ENCODE measurements at regions not wholly inside any gene's neighbourhood (a gene's known extent, or its start where the extent isn't known, plus 50 kb on each side); places are given as distances from the start of the nearest gene placed in this dataset.
A peak's percentile ranks its signal among the peaks of the same experiment; 100 is the strongest.

DNA sequence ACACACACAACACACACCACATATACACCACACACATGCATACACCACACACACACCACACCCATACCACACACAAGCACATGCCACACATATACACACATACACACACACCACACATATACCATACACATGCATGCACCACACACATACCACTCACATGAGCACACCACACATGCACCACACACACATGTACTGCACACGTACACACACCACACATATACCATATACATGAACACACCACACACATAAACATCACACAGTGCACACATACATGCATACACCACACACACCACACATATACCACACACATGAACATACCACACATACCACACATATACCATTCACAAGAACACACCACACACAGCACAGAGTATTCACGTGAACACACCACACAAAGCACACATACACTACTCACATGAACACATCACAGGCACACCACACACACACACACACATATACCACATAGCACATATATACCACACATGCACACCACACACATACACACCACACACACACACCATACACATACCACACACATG is 219.9 kb upstream of the RAB6C start (continued):
- TF ChIP-seq, protein P1, sequence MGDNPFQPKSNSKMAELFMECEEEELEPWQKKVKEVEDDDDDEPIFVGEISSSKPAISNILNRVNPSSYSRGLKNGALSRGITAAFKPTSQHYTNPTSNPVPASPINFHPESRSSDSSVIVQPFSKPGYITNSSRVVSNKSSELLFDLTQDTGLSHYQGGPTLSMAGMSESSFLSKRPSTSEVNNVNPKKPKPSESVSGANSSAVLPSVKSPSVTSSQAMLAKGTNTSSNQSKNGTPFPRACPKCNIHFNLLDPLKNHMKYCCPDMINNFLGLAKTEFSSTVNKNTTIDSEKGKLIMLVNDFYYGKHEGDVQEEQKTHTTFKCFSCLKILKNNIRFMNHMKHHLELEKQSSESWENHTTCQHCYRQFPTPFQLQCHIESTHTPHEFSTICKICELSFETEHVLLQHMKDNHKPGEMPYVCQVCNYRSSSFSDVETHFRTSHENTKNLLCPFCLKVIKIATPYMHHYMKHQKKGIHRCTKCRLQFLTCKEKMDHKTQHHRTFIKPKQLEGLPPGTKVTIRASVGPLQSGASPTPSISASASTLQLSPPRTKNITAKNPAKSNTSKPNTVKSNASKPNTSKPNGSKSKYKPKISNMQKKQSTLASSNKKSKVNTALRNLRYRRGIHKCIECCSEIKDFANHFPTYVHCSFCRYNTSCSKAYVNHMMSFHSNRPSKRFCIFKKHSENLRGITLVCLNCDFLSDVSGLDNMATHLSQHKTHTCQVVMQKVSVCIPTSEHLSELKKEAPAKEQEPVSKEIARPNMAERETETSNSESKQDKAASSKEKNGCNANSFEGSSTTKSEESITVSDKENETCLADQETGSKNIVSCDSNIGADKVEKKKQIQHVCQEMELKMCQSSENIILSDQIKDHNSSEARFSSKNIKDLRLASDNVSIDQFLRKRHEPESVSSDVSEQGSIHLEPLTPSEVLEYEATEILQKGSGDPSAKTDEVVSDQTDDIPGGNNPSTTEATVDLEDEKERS (CRISPR knock-in tag; IDR thresholded peaks at IDR 0.05), result no peak
- TF ChIP-seq ZNF207 (IDR thresholded peaks at IDR 0.05; ENCODE audit: borderline replicate concordance) (peak; percentile 51; the same call in 1 of the 2 replicates), NFRKB (IDR thresholded peaks at IDR 0.05) (no peak), ZNF556 (CRISPR knock-in tag; IDR thresholded peaks at IDR 0.05; ENCODE audit: borderline replicate concordance) (no peak), ZNF644 (CRISPR knock-in tag; IDR thresholded peaks at IDR 0.05; ENCODE audit: low read depth) (no peak), ETV6 (CRISPR knock-in tag; conservative IDR thresholded peaks at IDR 0.05) (no peak), ISX (CRISPR knock-in tag; conservative IDR thresholded peaks at IDR 0.05) (no peak), ZNF460 (CRISPR knock-in tag; IDR thresholded peaks at IDR 0.05; ENCODE audit: borderline replicate concordance) (no peak), ZNF557 (CRISPR knock-in tag; IDR thresholded peaks at IDR 0.05) (no peak), ZNF775 (CRISPR knock-in tag; IDR thresholded peaks at IDR 0.05; ENCODE audit: borderline replicate concordance) (no peak), NBN (conservative IDR thresholded peaks at IDR 0.05) (peak; percentile 69; the same call in 1 of the 2 replicates), ZNF432 (CRISPR knock-in tag; IDR thresholded peaks at IDR 0.05; ENCODE audit: borderline replicate concordance) (no peak), SRSF4 (IDR thresholded peaks at IDR 0.05; ENCODE audit: low read depth, low read length, poor library complexity, severe bottlenecking) (no peak), ZFP37 (CRISPR knock-in tag; IDR thresholded peaks at IDR 0.05; ENCODE audit: borderline replicate concordance) (no peak), ZNF589 (CRISPR knock-in tag; conservative IDR thresholded peaks at IDR 0.05) (no peak), ARNTL (CRISPR knock-in tag; IDR thresholded peaks at IDR 0.05) (no peak), IKZF1 (IDR thresholded peaks at IDR 0.05) (0 out of 2 replicates have a peak, but pooled peaks have one; percentile 51), RNF2 (conservative IDR thresholded peaks at IDR 0.05; ENCODE audit: low read depth) (no peak), JUND (CRISPR knock-in tag; IDR thresholded peaks at IDR 0.05) (no peak), MIER3 (CRISPR knock-in tag; IDR thresholded peaks at IDR 0.05; ENCODE audit: borderline replicate concordance) (no peak)
- TF ChIP-seq, protein P2, sequence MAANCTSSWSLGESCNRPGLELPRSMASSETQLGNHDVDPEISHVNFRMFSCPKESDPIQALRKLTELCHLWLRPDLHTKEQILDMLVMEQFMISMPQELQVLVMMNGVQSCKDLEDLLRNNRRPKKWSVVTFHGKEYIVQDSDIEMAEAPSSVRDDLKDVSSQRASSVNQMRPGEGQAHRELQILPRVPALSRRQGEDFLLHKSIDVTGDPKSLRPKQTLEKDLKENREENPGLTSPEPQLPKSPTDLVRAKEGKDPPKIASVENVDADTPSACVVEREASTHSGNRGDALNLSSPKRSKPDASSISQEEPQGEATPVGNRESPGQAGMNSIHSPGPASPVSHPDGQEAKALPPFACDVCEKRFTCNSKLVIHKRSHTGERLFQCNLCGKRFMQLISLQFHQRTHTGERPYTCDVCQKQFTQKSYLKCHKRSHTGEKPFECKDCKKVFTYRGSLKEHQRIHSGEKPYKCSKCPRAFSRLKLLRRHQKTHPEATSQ (CRISPR knock-in tag; IDR thresholded peaks at IDR 0.05; ENCODE audit: borderline replicate concordance), result no peak
- TF ChIP-seq, protein P3, sequence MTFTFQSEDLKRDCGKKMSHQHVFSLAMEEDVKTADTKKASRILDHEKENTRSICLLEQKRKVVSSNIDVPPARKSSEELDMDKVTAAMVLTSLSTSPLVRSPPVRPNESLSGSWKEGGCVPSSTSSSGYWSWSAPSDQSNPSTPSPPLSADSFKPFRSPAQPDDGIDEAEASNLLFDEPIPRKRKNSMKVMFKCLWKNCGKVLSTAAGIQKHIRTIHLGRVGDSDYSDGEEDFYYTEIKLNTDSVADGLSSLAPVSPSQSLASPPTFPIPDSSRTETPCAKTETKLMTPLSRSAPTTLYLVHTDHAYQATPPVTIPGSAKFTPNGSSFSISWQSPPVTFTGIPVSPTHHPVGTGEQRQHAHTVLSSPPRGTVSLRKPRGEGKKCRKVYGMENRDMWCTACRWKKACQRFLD (CRISPR knock-in tag; IDR thresholded peaks at IDR 0.05; ENCODE audit: borderline replicate concordance), result no peak
- TF ChIP-seq, protein P4, sequence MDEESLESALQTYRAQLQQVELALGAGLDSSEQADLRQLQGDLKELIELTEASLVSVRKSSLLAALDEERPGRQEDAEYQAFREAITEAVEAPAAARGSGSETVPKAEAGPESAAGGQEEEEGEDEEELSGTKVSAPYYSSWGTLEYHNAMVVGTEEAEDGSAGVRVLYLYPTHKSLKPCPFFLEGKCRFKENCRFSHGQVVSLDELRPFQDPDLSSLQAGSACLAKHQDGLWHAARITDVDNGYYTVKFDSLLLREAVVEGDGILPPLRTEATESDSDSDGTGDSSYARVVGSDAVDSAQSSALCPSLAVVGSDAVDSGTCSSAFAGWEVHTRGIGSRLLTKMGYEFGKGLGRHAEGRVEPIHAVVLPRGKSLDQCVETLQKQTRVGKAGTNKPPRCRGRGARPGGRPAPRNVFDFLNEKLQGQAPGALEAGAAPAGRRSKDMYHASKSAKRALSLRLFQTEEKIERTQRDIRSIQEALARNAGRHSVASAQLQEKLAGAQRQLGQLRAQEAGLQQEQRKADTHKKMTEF (CRISPR knock-in tag; IDR thresholded peaks at IDR 0.05), result no peak
- TF ChIP-seq, protein P5, sequence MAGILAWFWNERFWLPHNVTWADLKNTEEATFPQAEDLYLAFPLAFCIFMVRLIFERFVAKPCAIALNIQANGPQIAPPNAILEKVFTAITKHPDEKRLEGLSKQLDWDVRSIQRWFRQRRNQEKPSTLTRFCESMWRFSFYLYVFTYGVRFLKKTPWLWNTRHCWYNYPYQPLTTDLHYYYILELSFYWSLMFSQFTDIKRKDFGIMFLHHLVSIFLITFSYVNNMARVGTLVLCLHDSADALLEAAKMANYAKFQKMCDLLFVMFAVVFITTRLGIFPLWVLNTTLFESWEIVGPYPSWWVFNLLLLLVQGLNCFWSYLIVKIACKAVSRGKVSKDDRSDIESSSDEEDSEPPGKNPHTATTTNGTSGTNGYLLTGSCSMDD (CRISPR knock-in tag; IDR thresholded peaks at IDR 0.05), result no peak
